Stomach smooth muscle (tissue), 2 donors: ENCODE measurements at regions not wholly inside any gene's neighbourhood (a gene's known extent, or its start where the extent isn't known, plus 50 kb on each side); places are given as distances from the start of the nearest gene placed in this dataset.
A peak's percentile ranks its signal among the peaks of the same experiment; 100 is the strongest.

Experiments used
- H3K27ac ChIP-seq: one replicate; pipeline ENCODE4 v1.7.0; 2013; ENCODE audit warnings: mild to moderate bottlenecking, low read length, inconsistent platforms
- H3K27me3 ChIP-seq, 2 donors: one replicate each; pipeline ENCODE4 v1.7.0; 2013; ENCODE audit warnings: low read length in 2 of 2; ENCODE audit not compliant: insufficient read depth in 2 of 2, control insufficient read depth in 1 of 2
- H3K36me3 ChIP-seq, 2 donors: one replicate each; pipeline ENCODE4 v1.7.0; 2013; ENCODE audit warnings: low read length in 2 of 2; ENCODE audit not compliant: control insufficient read depth in 2 of 2, insufficient read depth in 2 of 2
- H3K4me1 ChIP-seq: one replicate; pipeline ENCODE4 v1.7.0; 2013; ENCODE audit warnings: low read length; ENCODE audit not compliant: control insufficient read depth, insufficient read depth
- H3K4me3 ChIP-seq, 2 donors: one replicate each; pipeline ENCODE4 v1.7.0; 2013; ENCODE audit warnings: low read length in 2 of 2
- H3K9ac ChIP-seq, 2 donors: one replicate each; pipeline ENCODE4 v1.7.0; 2013; ENCODE audit warnings: low read length in 2 of 2, mild to moderate bottlenecking in 1 of 2
- H3K9me3 ChIP-seq, 2 donors: one replicate each; pipeline ENCODE4 v1.7.0; 2013; ENCODE audit warnings: low read length in 2 of 2; ENCODE audit not compliant: control insufficient read depth in 2 of 2
- donor health status: healthy.
- donor health status: Pancreatic carcinoma.

DNA sequence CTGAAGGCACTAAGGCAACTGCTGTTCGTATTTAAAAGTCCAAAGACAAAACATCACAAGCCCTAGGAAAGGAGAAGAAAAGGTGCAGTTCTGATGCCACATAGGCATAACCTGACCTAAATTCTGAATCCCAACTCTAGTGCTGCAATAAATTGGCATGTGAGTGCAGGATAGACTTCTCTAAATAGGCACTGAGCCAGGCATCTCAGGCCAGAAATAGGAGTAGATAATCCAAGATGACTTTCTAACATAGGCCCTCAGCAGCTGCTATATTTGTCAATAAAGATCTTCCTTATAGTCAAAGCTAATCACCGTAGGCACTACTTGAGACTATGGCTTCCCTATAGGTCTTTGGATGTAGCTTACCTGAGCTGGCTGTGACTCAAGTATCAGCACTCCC is 1163.8 kb downstream of the SORCS1 start:
- Histone ChIP-seq H3K27me3 (no peaks in the 10 kb centered on the region), H3K36me3 (no peaks in the 10 kb centered on the region), H3K4me1 (no peaks in the 10 kb centered on the region), H3K27ac (no peak overlapping the region), H3K9ac (no peak overlapping the region), H3K9me3 (no peaks in the 10 kb centered on the region), H3K4me3 (no peak overlapping the region)

GRCh38 chr10:105993609-105994008 is 1170.9 kb downstream of the SORCS1 start:
- H3K4me3 ChIP-seq, result no peak overlapping the region
- H3K9me3 ChIP-seq, result no peaks in the 10 kb centered on the region
- no peak overlapping the region for H3K9ac ChIP-seq
- H3K4me1 ChIP-seq, result no peaks in the 10 kb centered on the region
- H3K36me3 ChIP-seq, result no peaks in the 10 kb centered on the region
- H3K27ac ChIP-seq, result no peak overlapping the region
- no peaks in the 10 kb centered on the region for H3K27me3 ChIP-seq

- H3K27ac ChIP-seq, result no peak overlapping the region
- H3K4me1 ChIP-seq, result no peaks in the 10 kb centered on the region
- no peaks in the 10 kb centered on the region for H3K36me3 ChIP-seq
- no peaks in the 10 kb centered on the region for H3K27me3 ChIP-seq
- no peaks in the 10 kb centered on the region for H3K9me3 ChIP-seq
- no peak overlapping the region for H3K4me3 ChIP-seq
- H3K9ac ChIP-seq, result no peak overlapping the region
These were observed 1171.6 kb downstream of the SORCS1 start for GRCh38 chr10:105992928-105993327.

- H3K27ac ChIP-seq, result no peak overlapping the region
- H3K4me1 ChIP-seq, result no peaks in the 10 kb centered on the region
These were observed 1174.0 kb downstream of the SORCS1 start for GRCh38 chr10:105990529-105990928.

GRCh38 chr10:105989995-105990394 is 1174.5 kb downstream of the SORCS1 start:
- H3K27ac ChIP-seq, result no peak overlapping the region
- H3K9me3 ChIP-seq, result no peaks in the 10 kb centered on the region
- no peaks in the 10 kb centered on the region for H3K4me1 ChIP-seq
- no peaks in the 10 kb centered on the region for H3K36me3 ChIP-seq
- H3K27me3 ChIP-seq, result no peaks in the 10 kb centered on the region
- no peak overlapping the region for H3K4me3 ChIP-seq
- H3K9ac ChIP-seq, result no peak overlapping the region

More at GRCh38 chr10:105990529-105990928, 1174.0 kb downstream of the SORCS1 start:
- Histone ChIP-seq H3K9me3 (no peaks in the 10 kb centered on the region), H3K9ac (no peak overlapping the region), H3K36me3 (no peaks in the 10 kb centered on the region), H3K4me3 (no peak overlapping the region), H3K27me3 (no peaks in the 10 kb centered on the region)

DNA sequence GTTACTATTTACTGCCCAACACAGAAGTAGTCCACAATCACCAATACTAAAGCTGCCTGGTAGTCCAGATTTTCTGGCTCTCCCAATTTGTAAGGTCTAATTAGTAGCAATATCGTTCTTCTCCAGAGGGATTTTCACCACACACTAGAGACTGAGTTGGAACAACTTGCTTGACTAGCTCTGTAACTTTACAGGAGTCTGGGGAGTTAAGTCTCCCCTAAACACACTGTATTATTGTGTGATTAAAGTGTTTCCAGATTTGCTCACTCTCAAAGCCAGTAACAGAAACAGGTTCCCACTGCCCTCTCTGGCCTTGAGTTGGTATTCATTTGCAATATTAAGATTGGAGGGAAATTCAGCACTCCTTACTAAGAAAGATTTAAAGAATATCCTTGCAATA is 1175.7 kb downstream of the SORCS1 start:
- Histone ChIP-seq H3K4me1 (no peaks in the 10 kb centered on the region), H3K4me3 (no peak overlapping the region), H3K36me3 (no peaks in the 10 kb centered on the region), H3K27ac (no peak overlapping the region), H3K27me3 (no peaks in the 10 kb centered on the region), H3K9me3 (no peaks in the 10 kb centered on the region), H3K9ac (no peak overlapping the region)

- Histone ChIP-seq H3K9me3 (no peaks in the 10 kb centered on the region), H3K27ac (no peak overlapping the region), H3K4me3 (no peak overlapping the region), H3K4me1 (no peaks in the 10 kb centered on the region), H3K27me3 (no peaks in the 10 kb centered on the region), H3K9ac (no peak overlapping the region), H3K36me3 (no peaks in the 10 kb centered on the region)
These were observed 1177.4 kb downstream of the SORCS1 start for GRCh38 chr10:105986912-105987635.

GRCh38 chr10:105986486-105986885 is 1178.0 kb downstream of the SORCS1 start:
- no peaks in the 10 kb centered on the region for H3K36me3 ChIP-seq
- no peaks in the 10 kb centered on the region for H3K27me3 ChIP-seq
- no peaks in the 10 kb centered on the region for H3K4me1 ChIP-seq
- H3K4me3 ChIP-seq, result no peak overlapping the region
- no peaks in the 10 kb centered on the region for H3K9me3 ChIP-seq
- no peak overlapping the region for H3K27ac ChIP-seq
- no peak overlapping the region for H3K9ac ChIP-seq

- H3K36me3 ChIP-seq, result no peaks in the 10 kb centered on the region
- H3K27ac ChIP-seq, result no peak overlapping the region
These were observed 1181.8 kb downstream of the SORCS1 start for GRCh38 chr10:105982735-105983134.

GRCh38 chr10:105981679-105982078 is 1182.8 kb downstream of the SORCS1 start:
- Histone ChIP-seq H3K4me1 (no peaks in the 10 kb centered on the region), H3K4me3 (no peak overlapping the region), H3K9me3 (no peaks in the 10 kb centered on the region), H3K36me3 (no peaks in the 10 kb centered on the region), H3K27ac (no peak overlapping the region), H3K27me3 (no peaks in the 10 kb centered on the region), H3K9ac (no peak overlapping the region)

More at GRCh38 chr10:105982735-105983134, 1181.8 kb downstream of the SORCS1 start:
- no peaks in the 10 kb centered on the region for H3K27me3 ChIP-seq
- no peak overlapping the region for H3K9ac ChIP-seq
- H3K9me3 ChIP-seq, result no peaks in the 10 kb centered on the region
- no peaks in the 10 kb centered on the region for H3K4me1 ChIP-seq
- no peak overlapping the region for H3K4me3 ChIP-seq

DNA sequence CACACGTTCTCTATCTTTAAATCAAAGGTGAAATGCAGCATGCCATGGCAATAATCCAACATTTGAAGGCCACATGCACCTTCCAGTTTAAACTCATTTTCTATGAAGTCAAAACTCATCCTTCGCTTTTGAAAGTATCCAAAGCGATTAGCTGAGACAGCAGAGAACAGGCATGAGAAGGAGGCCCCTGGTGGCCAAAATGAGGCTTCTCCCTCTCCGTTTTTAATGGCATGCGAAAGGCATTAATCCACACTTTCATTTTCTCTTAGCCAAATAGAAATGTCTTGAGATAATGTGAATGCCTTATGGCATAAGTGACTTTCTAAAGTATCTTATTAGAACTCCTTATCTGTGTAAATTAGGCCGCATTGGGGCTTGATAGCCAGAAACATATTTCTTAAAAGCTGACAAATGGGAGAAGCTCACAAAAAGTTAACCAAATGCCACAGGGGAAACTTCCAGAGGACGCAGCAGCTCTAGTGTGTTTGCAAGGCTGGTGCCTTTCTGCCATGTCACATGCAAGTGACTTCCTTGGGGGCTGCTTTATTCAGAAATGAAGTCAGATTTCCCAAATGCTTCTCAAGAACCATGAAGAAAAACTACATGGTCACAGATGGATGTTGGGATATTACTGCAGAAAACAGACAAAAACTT is 1189.6 kb downstream of the SORCS1 start:
- Histone ChIP-seq H3K27ac (no peak overlapping the region), H3K36me3 (no peaks in the 10 kb centered on the region), H3K4me1 (peaks cover 10% of the 10 kb centered on the region), H3K27me3 (no peaks in the 10 kb centered on the region), H3K9me3 (no peaks in the 10 kb centered on the region), H3K4me3 (peak overlapping the region; percentile 42 to 56), H3K9ac (peak overlapping the region in 1 of 2 donors; percentile 43)
